Parathyroid adenoma (tissue), 2 donors: ENCODE measurements at regions not wholly inside any gene's neighbourhood (a gene's known extent, or its start where the extent isn't known, plus 50 kb on each side); places are given as distances from the start of the nearest gene placed in this dataset.

Source experiments
- H2AFZ ChIP-seq: fragments of 300-600 bp; sonication (generic); one replicate; pipeline ENCODE4 v1.7.0; 2017; ENCODE audit warnings: antibody characterized with exemption, mild to moderate bottlenecking
- H3K27ac ChIP-seq: fragments of 300-600 bp; sonication (generic); one replicate; pipeline ENCODE4 v1.7.0; 2017
- H3K27me3 ChIP-seq: fragments of 300-600 bp; sonication (generic); one replicate; pipeline ENCODE4 v1.7.0; 2017; ENCODE audit warnings: low read length; ENCODE audit not compliant: control insufficient read depth, insufficient read depth
- H3K36me3 ChIP-seq: fragments of 300-600 bp; sonication (generic); one replicate; pipeline ENCODE4 v1.7.0; 2017; ENCODE audit warnings: low read length; ENCODE audit not compliant: control insufficient read depth, insufficient read depth
- H3K4me1 ChIP-seq: fragments of 300-600 bp; sonication (generic); one replicate; pipeline ENCODE4 v1.7.0; 2017; ENCODE audit warnings: control low read depth
- H3K4me2 ChIP-seq: fragments of 300-600 bp; sonication (generic); one replicate; pipeline ENCODE4 v1.7.0; 2017; ENCODE audit warnings: low read length
- H3K4me3 ChIP-seq: fragments of 300-600 bp; sonication (generic); one replicate; pipeline ENCODE4 v1.7.0; 2017; ENCODE audit warnings: low read depth, low read length
- H3K79me2 ChIP-seq: fragments of 300-600 bp; sonication (generic); one replicate; pipeline ENCODE4 v1.7.0; 2017; ENCODE audit warnings: control low read depth
- H3K9ac ChIP-seq: fragments of 300-600 bp; sonication (generic); one replicate; pipeline ENCODE4 v1.7.0; 2017; ENCODE audit warnings: mild to moderate bottlenecking
- H3K9me3 ChIP-seq: fragments of 300-600 bp; sonication (generic); one replicate; pipeline ENCODE4 v1.7.0; 2017; ENCODE audit warnings: low read length; ENCODE audit not compliant: control insufficient read depth
- CTCF ChIP-seq: fragments of 300-600 bp; sonication (generic); IDR thresholded peaks from one replicate; pipeline ENCODE4 v1.7.0; 2017; ENCODE audit warnings: antibody characterized with exemption, mild to moderate bottlenecking
- donor health status: primary hyperparathyroidism.

- peak overlapping the region; percentile 4 for H3K27ac ChIP-seq
- H2AFZ ChIP-seq, result no peak overlapping the region
- no peak for TF ChIP-seq CTCF
- no peaks in the 10 kb centered on the region for H3K9me3 ChIP-seq
- no peaks in the 10 kb centered on the region for H3K79me2 ChIP-seq
- no peaks in the 10 kb centered on the region for H3K36me3 ChIP-seq
- H3K9ac ChIP-seq, result no peak overlapping the region
- peak overlapping the region; percentile 11 for H3K4me3 ChIP-seq
- H3K4me2 ChIP-seq, result peak overlapping the region; percentile 31
- H3K4me1 ChIP-seq, result no peaks in the 10 kb centered on the region
- no peaks in the 10 kb centered on the region for H3K27me3 ChIP-seq
Measured at GRCh38 chr13:99657848-99658260, 156.6 kb downstream of the TM9SF2 start.

- Histone ChIP-seq H3K4me1 (no peaks in the 10 kb centered on the region), H3K27me3 (no peaks in the 10 kb centered on the region), H3K36me3 (no peaks in the 10 kb centered on the region), H3K79me2 (no peaks in the 10 kb centered on the region), H2AFZ (no peak overlapping the region), H3K4me3 (no peak overlapping the region), H3K9ac (no peak overlapping the region), H3K4me2 (no peak overlapping the region), H3K9me3 (no peaks in the 10 kb centered on the region), H3K27ac (no peak overlapping the region)
- TF ChIP-seq CTCF, result no peak
Measured at GRCh38 chr13:99656844-99657381, 155.6 kb downstream of the TM9SF2 start.

- no peak overlapping the region for H3K4me3 ChIP-seq
- no peaks in the 10 kb centered on the region for H3K36me3 ChIP-seq
- no peaks in the 10 kb centered on the region for H3K4me1 ChIP-seq
- no peak overlapping the region for H3K27ac ChIP-seq
- H3K4me2 ChIP-seq, result peak overlapping the region; percentile 27
- no peaks in the 10 kb centered on the region for H3K9me3 ChIP-seq
- no peak overlapping the region for H2AFZ ChIP-seq
- no peaks in the 10 kb centered on the region for H3K27me3 ChIP-seq
- peak; percentile 76 for TF ChIP-seq CTCF
- H3K79me2 ChIP-seq, result no peaks in the 10 kb centered on the region
- H3K9ac ChIP-seq, result no peak overlapping the region
Measured at GRCh38 chr13:99656092-99656745, 154.9 kb downstream of the TM9SF2 start.

DNA sequence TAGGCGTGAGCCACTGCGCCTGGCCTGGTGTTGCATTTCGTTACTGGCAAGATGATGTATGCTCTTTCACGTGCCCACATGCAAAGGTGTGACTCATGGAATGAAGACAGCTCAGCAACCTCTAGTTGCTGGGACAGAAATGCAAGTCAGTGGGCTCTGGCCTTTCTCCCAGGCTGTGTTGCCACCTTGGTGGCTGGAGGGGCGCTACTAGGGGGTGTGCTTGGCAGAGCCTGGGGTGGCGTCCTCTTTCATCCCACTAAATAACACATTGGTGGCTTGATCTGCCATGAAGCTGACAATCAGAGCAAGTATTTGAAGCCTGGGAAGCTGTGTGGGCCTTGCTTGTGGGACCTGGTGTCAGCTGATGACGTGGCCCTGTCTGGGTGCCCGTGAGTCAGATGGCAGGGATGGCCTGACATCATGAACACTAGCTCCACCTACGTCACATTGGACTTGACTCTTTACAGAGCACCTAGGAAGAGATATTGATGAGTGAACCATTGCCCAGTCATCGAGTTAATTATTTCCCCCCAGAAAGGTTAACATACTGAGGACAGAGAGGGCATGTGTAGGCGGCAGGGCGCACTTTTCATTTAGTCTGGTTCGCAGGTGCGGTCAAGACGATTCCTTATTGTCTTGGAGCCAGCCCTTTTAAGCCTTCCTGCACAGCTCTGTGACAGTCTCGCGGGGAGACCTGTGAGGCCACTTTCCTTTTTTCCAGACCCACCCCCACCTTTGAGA is 154.2 kb downstream of the TM9SF2 start:
- Histone ChIP-seq H3K9ac (no peak overlapping the region), H3K4me3 (no peak overlapping the region), H2AFZ (no peak overlapping the region), H3K4me2 (no peak overlapping the region), H3K4me1 (no peaks in the 10 kb centered on the region), H3K36me3 (no peaks in the 10 kb centered on the region), H3K79me2 (no peaks in the 10 kb centered on the region), H3K27ac (no peak overlapping the region), H3K9me3 (no peaks in the 10 kb centered on the region), H3K27me3 (no peaks in the 10 kb centered on the region)
- no peak for TF ChIP-seq CTCF
